Activated B cell treated with CpG ODN at 0.5 μM for 24 hours (primary cell): ENCODE measurements at regions not wholly inside any gene's neighbourhood (a gene's known extent, or its start where the extent isn't known, plus 50 kb on each side); places are given as distances from the start of the nearest gene placed in this dataset.

Source experiments
- ATAC-seq: fragments of 200-7000 bp; cut with Tn5 transposase; one replicate; pipeline ENCODE4 v1.10.0; 2021; ENCODE audit warnings: low read depth, mild to moderate bottlenecking, moderate library complexity
- CTCF ChIA-PET: fragments of 350-600 bp; sonication (Branson Sonifier 250); formaldehyde crosslinking; loops from one replicate; lab custom pipeline; 2021; ENCODE audit warnings: antibody characterized with exemption; lab: Charles Lee
- POLR2A ChIA-PET: fragments of 350-600 bp; sonication (Branson Sonifier 250); formaldehyde crosslinking; loops from one replicate; lab custom pipeline; 2021; ENCODE audit warnings: antibody characterized with exemption; lab: Charles Lee
- DNase-seq: peaks from one replicate; pipeline ENCODE4 v3.0.0; 2022
- H3K27ac Mint-ChIP-seq: one replicate; pipeline ENCODE4 v1.8.0; 2020; ENCODE audit warnings: mixed read lengths
- H3K27me3 Mint-ChIP-seq: one replicate; pipeline ENCODE4 v1.8.0; 2021; ENCODE audit warnings: mixed read lengths
- H3K36me3 Mint-ChIP-seq: one replicate; pipeline ENCODE4 v1.8.0; 2021; ENCODE audit warnings: low read depth, mixed read lengths
- H3K4me1 Mint-ChIP-seq: one replicate; pipeline ENCODE4 v1.8.0; 2021; ENCODE audit warnings: mixed read lengths
- H3K4me3 Mint-ChIP-seq: one replicate; pipeline ENCODE4 v1.8.0; 2020; ENCODE audit warnings: mild to moderate bottlenecking, mixed read lengths
- H3K9me3 Mint-ChIP-seq: one replicate; pipeline ENCODE4 v1.8.0; 2020; ENCODE audit warnings: mixed read lengths
- intact Hi-C: fragments of 100-400 bp; cut with micrococcal nuclease; formaldehyde crosslinking; loops from one replicate; pipeline ENCODE4 v1.15.1; 2024
- TF ChIP-seq, protein P1 (sequence below): fragments of 200-600 bp; IDR thresholded peaks from one replicate; pipeline ENCODE4 v1.8.0; 2022; ENCODE audit warnings: antibody characterized with exemption, mild to moderate bottlenecking

DNA sequence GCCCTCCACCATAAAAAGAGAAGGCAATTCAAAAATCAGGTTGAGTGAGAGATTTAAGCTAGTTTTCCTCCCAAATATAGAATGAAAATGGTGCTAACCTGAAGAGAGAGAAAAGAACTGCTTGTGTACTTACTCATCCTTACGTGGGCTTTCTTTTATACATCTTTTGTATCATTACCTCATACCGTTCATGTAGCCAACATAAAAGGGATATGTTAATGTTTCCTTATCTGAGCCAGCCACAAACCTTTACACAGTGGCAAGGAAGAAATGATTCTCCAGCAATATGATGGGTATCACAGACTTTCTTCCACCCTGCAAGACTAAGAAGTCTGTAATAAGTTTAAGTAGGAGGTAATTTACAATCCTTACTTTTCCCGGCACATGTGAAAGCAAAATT lies 600.8 kb upstream of the ZNF385D start:
- Mint-ChIP-seq H3K27ac (no peak overlapping the region), H3K4me1 (no peaks in the 10 kb centered on the region), H3K4me3 (no peak overlapping the region), H3K36me3 (no peaks in the 10 kb centered on the region), H3K27me3 (no peaks in the 10 kb centered on the region), H3K9me3 (no peaks in the 10 kb centered on the region)
- no peak for ATAC-seq
- TF ChIP-seq, protein P1, sequence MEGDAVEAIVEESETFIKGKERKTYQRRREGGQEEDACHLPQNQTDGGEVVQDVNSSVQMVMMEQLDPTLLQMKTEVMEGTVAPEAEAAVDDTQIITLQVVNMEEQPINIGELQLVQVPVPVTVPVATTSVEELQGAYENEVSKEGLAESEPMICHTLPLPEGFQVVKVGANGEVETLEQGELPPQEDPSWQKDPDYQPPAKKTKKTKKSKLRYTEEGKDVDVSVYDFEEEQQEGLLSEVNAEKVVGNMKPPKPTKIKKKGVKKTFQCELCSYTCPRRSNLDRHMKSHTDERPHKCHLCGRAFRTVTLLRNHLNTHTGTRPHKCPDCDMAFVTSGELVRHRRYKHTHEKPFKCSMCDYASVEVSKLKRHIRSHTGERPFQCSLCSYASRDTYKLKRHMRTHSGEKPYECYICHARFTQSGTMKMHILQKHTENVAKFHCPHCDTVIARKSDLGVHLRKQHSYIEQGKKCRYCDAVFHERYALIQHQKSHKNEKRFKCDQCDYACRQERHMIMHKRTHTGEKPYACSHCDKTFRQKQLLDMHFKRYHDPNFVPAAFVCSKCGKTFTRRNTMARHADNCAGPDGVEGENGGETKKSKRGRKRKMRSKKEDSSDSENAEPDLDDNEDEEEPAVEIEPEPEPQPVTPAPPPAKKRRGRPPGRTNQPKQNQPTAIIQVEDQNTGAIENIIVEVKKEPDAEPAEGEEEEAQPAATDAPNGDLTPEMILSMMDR: no peak
- no peak for DNase-seq
- POLR2A ChIA-PET: no interaction called here
- CTCF ChIA-PET: no interaction called here
- intact Hi-C loops: no loop called here

DNA sequence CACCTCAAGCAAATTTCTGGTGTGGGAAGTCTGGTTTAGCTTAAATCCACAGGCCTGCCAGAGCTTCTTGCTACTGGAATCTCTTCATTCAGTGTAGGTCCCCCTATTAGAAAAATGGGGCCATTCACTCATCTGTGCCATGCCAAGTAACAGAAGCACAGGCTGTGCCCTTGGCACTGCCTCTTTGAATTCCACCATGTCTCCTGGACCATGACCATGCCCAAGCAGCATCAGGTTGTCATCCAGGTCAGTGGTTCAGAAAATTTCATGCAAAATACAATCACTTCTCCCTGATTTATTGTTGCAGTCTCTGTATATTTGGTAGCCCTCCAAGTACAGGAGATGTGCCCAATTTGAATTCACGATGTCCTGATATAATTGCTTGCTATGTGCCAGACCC lies 602.1 kb upstream of the ZNF385D start:
- H3K4me3 Mint-ChIP-seq: no peak overlapping the region
- ATAC-seq (no peak), DNase-seq (no peak)
- intact Hi-C loops: no loop called here
- TF ChIP-seq, protein P1: no peak
- POLR2A ChIA-PET: no interaction called here
- H3K27me3 Mint-ChIP-seq: no peaks in the 10 kb centered on the region
- H3K9me3 Mint-ChIP-seq: no peaks in the 10 kb centered on the region
- H3K27ac Mint-ChIP-seq: no peak overlapping the region
- H3K36me3 Mint-ChIP-seq: no peaks in the 10 kb centered on the region
- CTCF ChIA-PET: no interaction called here
- no peaks in the 10 kb centered on the region for H3K4me1 Mint-ChIP-seq

DNA sequence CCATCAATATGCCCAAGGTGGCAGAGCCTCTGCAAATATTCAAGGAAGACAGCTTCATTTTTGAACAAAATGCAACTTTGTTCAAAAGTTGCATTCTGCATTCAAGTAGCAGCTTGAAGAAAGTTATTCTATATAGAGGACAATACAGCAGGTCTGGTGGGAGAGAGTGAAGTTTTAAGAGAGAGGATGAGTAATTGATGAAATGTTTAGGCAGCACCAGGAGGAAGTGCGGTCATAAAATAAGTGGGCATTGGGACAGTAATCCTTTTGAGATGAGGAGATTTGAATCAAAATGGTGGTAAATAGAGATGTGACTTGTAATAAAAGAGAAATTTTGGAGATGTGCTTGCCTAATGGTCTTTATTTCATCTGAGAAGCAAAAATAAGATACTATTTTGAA lies 607.3 kb upstream of the ZNF385D start:
- ChIA-PET CTCF (no interaction called here), POLR2A (no interaction called here)
- no peak overlapping the region for H3K27ac Mint-ChIP-seq
- no peaks in the 10 kb centered on the region for H3K36me3 Mint-ChIP-seq
- intact Hi-C loops: no loop called here
- ATAC-seq (no peak), DNase-seq (no peak)
- no peak overlapping the region for H3K4me3 Mint-ChIP-seq
- H3K9me3 Mint-ChIP-seq: no peaks in the 10 kb centered on the region
- no peaks in the 10 kb centered on the region for H3K4me1 Mint-ChIP-seq
- TF ChIP-seq, protein P1: no peak
- no peaks in the 10 kb centered on the region for H3K27me3 Mint-ChIP-seq

DNA sequence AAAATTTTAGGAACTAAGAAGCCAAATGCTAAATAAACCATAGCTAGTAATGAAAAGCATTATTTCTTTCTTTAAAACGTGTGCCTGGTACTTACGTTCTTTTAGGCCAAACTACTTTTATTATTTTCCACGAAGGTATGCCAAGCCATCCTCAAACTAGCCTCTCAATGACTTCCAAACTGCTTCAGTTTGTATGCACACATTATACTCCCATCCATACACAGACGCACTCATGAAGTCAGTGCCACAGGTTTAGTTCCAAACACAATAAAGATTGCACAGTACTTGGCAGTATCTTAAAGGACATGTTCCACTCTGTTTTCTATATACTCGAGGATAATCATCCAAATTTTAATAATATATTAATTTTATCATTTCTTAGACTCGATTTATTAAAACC lies 609.2 kb upstream of the ZNF385D start:
- H3K9me3 Mint-ChIP-seq: no peaks in the 10 kb centered on the region
- TF ChIP-seq, protein P1: no peak
- DNase-seq (no peak), ATAC-seq (no peak)
- H3K4me1 Mint-ChIP-seq: no peaks in the 10 kb centered on the region
- H3K4me3 Mint-ChIP-seq: no peak overlapping the region
- no peaks in the 10 kb centered on the region for H3K36me3 Mint-ChIP-seq
- no peak overlapping the region for H3K27ac Mint-ChIP-seq
- H3K27me3 Mint-ChIP-seq: no peaks in the 10 kb centered on the region
- ChIA-PET POLR2A (no interaction called here), CTCF (no interaction called here)
- intact Hi-C loops: no loop called here

DNA sequence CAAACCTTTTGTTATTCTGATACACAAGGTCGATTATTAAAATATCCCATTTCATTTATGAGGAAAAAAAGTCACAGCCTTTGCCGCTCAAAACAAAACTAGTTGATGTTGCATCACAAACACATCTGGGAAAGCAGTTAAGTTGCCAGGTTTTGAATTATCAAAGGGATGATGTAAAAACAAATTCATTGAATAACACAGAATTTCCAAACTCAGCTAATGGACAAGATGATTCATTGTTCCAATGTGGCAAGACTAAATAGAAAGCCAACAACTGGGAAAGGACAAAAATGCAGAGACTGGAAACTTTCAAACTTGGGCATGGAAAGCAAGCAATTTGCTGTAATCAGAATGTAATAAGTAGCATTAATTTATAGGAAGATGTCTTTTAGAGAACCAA lies 610.0 kb upstream of the ZNF385D start:
- H3K4me1 Mint-ChIP-seq: no peaks in the 10 kb centered on the region

More for the DNA sequence above, 610.0 kb upstream of the ZNF385D start:
- H3K36me3 Mint-ChIP-seq: no peaks in the 10 kb centered on the region
- DNase-seq (no peak), ATAC-seq (no peak)
- POLR2A ChIA-PET: no interaction called here
- TF ChIP-seq, protein P1: no peak
- H3K4me3 Mint-ChIP-seq: no peak overlapping the region
- CTCF ChIA-PET: no interaction called here
- H3K9me3 Mint-ChIP-seq: no peaks in the 10 kb centered on the region
- no peaks in the 10 kb centered on the region for H3K27me3 Mint-ChIP-seq
- no peak overlapping the region for H3K27ac Mint-ChIP-seq
- intact Hi-C loops: no loop called here
